Lower leg skin (tissue), 4 donors: ENCODE measurements at regions not wholly inside any gene's neighbourhood (a gene's known extent, or its start where the extent isn't known, plus 50 kb on each side); places are given as distances from the start of the nearest gene placed in this dataset.
"Not testable (repeated sequence)": the region's sequence is repeated elsewhere in the genome, so short reads cannot be mapped to it uniquely, and the experiment has no call there.

ENCODE experiments used
- DNase-seq, 2 donors: peaks; one replicate each; pipeline ENCODE4 v3.0.0-alpha.2; 2019; ENCODE audit warnings: low spot score in 2 of 2
- H3K4me3 ChIP-seq: fragments of 200-600 bp; sonication (generic); 2 replicates; pipeline ENCODE4 v1.5.1; 2017; ENCODE audit warnings: mild to moderate bottlenecking, low read depth; ENCODE audit not compliant: poor library complexity, severe bottlenecking
- CTCF ChIP-seq, 3 donors: fragments of 450-650 bp; IDR thresholded peaks; one replicate each; pipeline ENCODE4 v1.5.1; 2016; ENCODE audit warnings: antibody characterized with exemption in 3 of 3, mild to moderate bottlenecking in 3 of 3, moderate library complexity in 2 of 3
- POLR2A ChIP-seq, 2 donors: fragments of 450-650 bp; IDR thresholded peaks; one replicate each; pipeline ENCODE4 v1.6.1; 2016 to 2017; ENCODE audit warnings: antibody characterized with exemption in 2 of 2, mild to moderate bottlenecking in 1 of 2, moderate library complexity in 1 of 2
- WGBS, 2 donors: methylation state at CpG; one replicate each; pipeline ENCODE4 v1.1.5; 2018; 5-methylcytosine and 5-hydroxymethylcytosine counted together
- intact Hi-C: fragments of 100-400 bp; cut with DNase I; formaldehyde crosslinking; loops from one replicate; pipeline ENCODE4 v1.15.0; 2023; ENCODE audit warnings: low total_unique reads

GRCh38 chr1:185464777-185465176 lies 147.7 kb upstream of the IVNS1ABP start:
- WGBS, 2 donors, result 45% methylated on average over 4 of the region's 4 CpGs
- DNase-seq, result no peak
- intact Hi-C loops, result no loop called here
- H3K4me3 ChIP-seq, result no peak overlapping the region
- TF ChIP-seq CTCF (IDR thresholded peaks at IDR 0.05) (no peak), POLR2A (IDR thresholded peaks at IDR 0.05) (no peak)

GRCh38 chr1:185463433-185463832 lies 146.4 kb upstream of the IVNS1ABP start:
- 66 to 89% methylated on average over 3 of the region's 3 CpGs for WGBS, 2 donors
- intact Hi-C loops, result no loop called here
- TF ChIP-seq POLR2A (IDR thresholded peaks at IDR 0.05), result no peak
- no peak for TF ChIP-seq CTCF (IDR thresholded peaks at IDR 0.05)
- no peak for DNase-seq
- no peak overlapping the region for H3K4me3 ChIP-seq

GRCh38 chr1:185463011-185463410 lies 146.0 kb upstream of the IVNS1ABP start:
- no peak overlapping the region for H3K4me3 ChIP-seq
- no peak for DNase-seq
- TF ChIP-seq POLR2A (IDR thresholded peaks at IDR 0.05), result no peak
- no peak for TF ChIP-seq CTCF (IDR thresholded peaks at IDR 0.05)
- intact Hi-C loops, result no loop called here
- WGBS, 2 donors, result 68 to 73% methylated on average over 4 of the region's 4 CpGs

- 95 to 98% methylated on average over 4 of the region's 4 CpGs for WGBS, 2 donors
- intact Hi-C loops, result not testable (repeated sequence)
These were observed 143.7 kb upstream of the IVNS1ABP start for GRCh38 chr1:185460723-185461122.

GRCh38 chr1:185459141-185459540 lies 142.1 kb upstream of the IVNS1ABP start:
- 78 to 84% methylated on average over 7 of the region's 7 CpGs for WGBS, 2 donors
- TF ChIP-seq POLR2A (IDR thresholded peaks at IDR 0.05) (no peak), CTCF (IDR thresholded peaks at IDR 0.05) (no peak)
- DNase-seq, result no peak
- H3K4me3 ChIP-seq, result no peak overlapping the region
- intact Hi-C loops, result no loop called here

More at GRCh38 chr1:185460723-185461122, 143.7 kb upstream of the IVNS1ABP start:
- not testable (repeated sequence) for DNase-seq, H3K4me3 ChIP-seq

GRCh38 chr1:185458670-185459069 lies 141.6 kb upstream of the IVNS1ABP start:
- intact Hi-C loops, result no loop called here
- DNase-seq, result no peak
- TF ChIP-seq POLR2A (IDR thresholded peaks at IDR 0.05), result no peak
- no peak for TF ChIP-seq CTCF (IDR thresholded peaks at IDR 0.05)
- WGBS, 2 donors, result 66 to 70% methylated on average over 2 of the region's 2 CpGs
- no peak overlapping the region for H3K4me3 ChIP-seq
